ENCODE measurements at regions not wholly inside any gene's neighbourhood (a gene's known extent, or its start where the extent isn't known, plus 50 kb on each side); places are given as distances from the start of the nearest gene placed in this dataset.

DNA sequence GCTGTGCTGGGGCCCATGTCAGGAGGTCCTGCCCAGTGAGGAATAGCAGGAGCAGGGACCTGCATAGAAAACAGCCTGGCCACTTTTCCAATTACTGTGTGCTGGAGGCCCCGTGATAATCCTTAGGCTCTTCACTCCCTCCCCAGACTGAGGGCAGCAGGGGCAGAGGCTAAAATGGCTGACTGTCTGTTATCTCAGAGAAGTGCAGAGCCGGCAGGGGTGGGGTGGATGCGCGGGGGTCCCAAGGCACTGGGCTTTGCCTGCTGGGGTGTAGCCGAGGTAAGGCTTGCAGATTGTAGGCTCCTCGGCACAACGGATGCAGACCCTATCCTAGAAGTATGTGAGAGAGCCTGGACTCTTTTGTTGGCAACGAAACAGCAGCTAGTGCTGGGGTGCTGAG is 1064.1 kb downstream of the OLFM4 start:
- CTCF ChIA-PET (ENCODE audit: partially characterized antibody) = interaction anchor here (1.2 kb wide), 1 partner anchor 332 kb away, joined by 3 read pairs; no protein-coding TSS in a partner anchor
- FAIRE-seq (no peak), DNase-seq (ENCODE audit: low read depth in 1 of 2, low spot score in 2 of 2) (no peak)
- no peak overlapping the region for H2BK15ac ChIP-seq (ENCODE audit: low read length)
- H3K23ac ChIP-seq (ENCODE audit: insufficient read length) = no peak overlapping the region
- H2BK20ac ChIP-seq (ENCODE audit: low read length) = no peak overlapping the region
- POLR2A ChIA-PET (ENCODE audit: partially characterized antibody) = no interaction called here
- H3K23me2 ChIP-seq (ENCODE audit: low read depth, low read length) = no peaks in the 10 kb centered on the region
- no peak overlapping the region for H3K56ac ChIP-seq (replicated peaks; ENCODE audit: insufficient read length, low read depth, low read length)
- H3K9ac ChIP-seq (replicated peaks in 1 of 4; ENCODE audit: extremely low read depth in 1 of 4, low read depth in 3 of 4, low read length in 3 of 4) = no peak overlapping the region
- 94% methylated on average over 6 of the region's 8 CpGs; no CpG with 5 or more reads in 1 of the 2 experiments for WGBS, 2 experiments (ENCODE audit: extremely low coverage in 1 of 2, insufficient coverage in 1 of 2, insufficient read length in 1 of 2, insufficient replicate concordance in 2 of 2, low coverage in 1 of 2, low lambda C conversion rate in 2 of 2, missing lambda C conversion rate in 1 of 2)
- H4K91ac ChIP-seq (replicated peaks; ENCODE audit: insufficient read length, low read length) = no peak overlapping the region
- H2AFZ ChIP-seq (ENCODE audit: low read length) = no peak overlapping the region
- H3K4me2 ChIP-seq (ENCODE audit: insufficient read depth in 1 of 2, low read depth in 2 of 2, low read length in 2 of 2) = no peak overlapping the region
- H3K79me2 ChIP-seq (ENCODE audit: control insufficient read depth in 1 of 2, insufficient read depth in 2 of 2, low read length in 2 of 2) = no peaks in the 10 kb centered on the region
- 0 out of 2 replicates have a peak overlapping the region, but pooled peaks have one; percentile 11 for H4K8ac ChIP-seq (ENCODE audit: extremely low read depth, insufficient read depth, low read length)
- no peak overlapping the region for H3K27ac ChIP-seq (ENCODE audit: low read depth, low read length)
- no peaks in the 10 kb centered on the region; a peak in 1 of 4 replicates for H3K9me3 ChIP-seq (ENCODE audit: insufficient read depth in 2 of 2, low read depth in 1 of 2, low read length in 1 of 2)
- H2AK5ac ChIP-seq (ENCODE audit: low read depth, low read length) = no peak overlapping the region
- no peaks in the 10 kb centered on the region for H3K27me3 ChIP-seq (replicated peaks in 1 of 4; ENCODE audit: control insufficient read depth in 3 of 4, extremely low read depth in 1 of 4, insufficient read depth in 3 of 4, low read length in 3 of 4)
- 0 out of 8 replicates have a peak, but pooled peaks cover 0 to 2% (median 0%) of the 10 kb centered on the region in 4 experiments for H3K36me3 ChIP-seq (ENCODE audit: control insufficient read depth in 2 of 4, insufficient read depth in 4 of 4, low read length in 3 of 4)
- H4K5ac ChIP-seq (ENCODE audit: insufficient read length, low read depth, low read length) = no peak overlapping the region
- H2BK12ac ChIP-seq (ENCODE audit: low read depth, low read length) = no peak overlapping the region
- no peak overlapping the region for H2BK5ac ChIP-seq (ENCODE audit: low read depth, low read length)
- no peak overlapping the region for H3K14ac ChIP-seq (ENCODE audit: insufficient read length)
- H3K4ac ChIP-seq (replicated peaks; ENCODE audit: insufficient read length, low read depth, low read length) = no peak overlapping the region
- no peak overlapping the region for H3K4me3 ChIP-seq (ENCODE audit: extremely low read depth in 1 of 4, insufficient read depth in 2 of 4, low read depth in 3 of 4, low read length in 4 of 4)
- no peaks in the 10 kb centered on the region for H3K4me1 ChIP-seq (replicated peaks in 1 of 4; ENCODE audit: control insufficient read depth in 3 of 4, insufficient read depth in 4 of 4, low read length in 3 of 4)
- no peak overlapping the region for H2BK120ac ChIP-seq (replicated peaks; ENCODE audit: low read depth, low read length)
- H3K79me1 ChIP-seq (ENCODE audit: low read depth, low read length) = no peaks in the 10 kb centered on the region
- no peaks in the 10 kb centered on the region for H4K20me1 ChIP-seq (replicated peaks in 1 of 2; ENCODE audit: control insufficient read depth in 1 of 2, insufficient read depth in 2 of 2, low read length in 2 of 2)
- H3K18ac ChIP-seq (ENCODE audit: extremely low read depth, low read length) = no peak overlapping the region
- no peak for TF ChIP-seq CTCF (IDR thresholded peaks at IDR 0.05; ENCODE audit: control extremely low read depth in 1 of 3, insufficient read depth in 1 of 3, low read depth in 1 of 3, low read length in 3 of 3)
- no peak for TF ChIP-seq SP4 (IDR thresholded peaks at IDR 0.05; ENCODE audit: low read length)
- no peak for TF ChIP-seq ASH2L (IDR thresholded peaks at IDR 0.05; ENCODE audit: low read length)
- no peak for TF ChIP-seq EP300 (IDR thresholded peaks at IDR 0.05; ENCODE audit: borderline replicate concordance in 1 of 2, low read depth in 2 of 2, low read length in 2 of 2)
- no peak for TF ChIP-seq HDAC2 (IDR thresholded peaks at IDR 0.05; ENCODE audit: borderline replicate concordance in 1 of 2, low read depth in 2 of 2, low read length in 2 of 2)
- no peak for TF ChIP-seq USF2 (IDR thresholded peaks at IDR 0.05; ENCODE audit: low read length)
- TF ChIP-seq EZH2 (IDR thresholded peaks at IDR 0.05; ENCODE audit: low read depth, low read length, severe bottlenecking) = no peak
- TF ChIP-seq GABPA (IDR thresholded peaks at IDR 0.05; ENCODE audit: borderline replicate concordance, insufficient read depth, low read length) = no peak
- no peak for TF ChIP-seq NANOG (IDR thresholded peaks at IDR 0.05; ENCODE audit: insufficient read depth, low read depth, low read length, poor library complexity, severe bottlenecking)
- TF ChIP-seq KDM5A (IDR thresholded peaks at IDR 0.05; ENCODE audit: low read length) = no peak

All from H1 (cell line).